Naive B cell (primary cell): ENCODE measurements at regions not wholly inside any gene's neighbourhood (a gene's known extent, or its start where the extent isn't known, plus 50 kb on each side); places are given as distances from the start of the nearest gene placed in this dataset.
"Not testable (repeated sequence)": the region's sequence is repeated elsewhere in the genome, so short reads cannot be mapped to it uniquely, and the experiment has no call there.

Source experiments
- ATAC-seq, 2 donors: fragments of 150-1000 bp; cut with Tn5 transposase; 2 replicates each; pipeline ENCODE4 v1.10.0; 2021; ENCODE audit warnings: low read depth in 2 of 2, mild to moderate bottlenecking in 2 of 2, moderate library complexity in 2 of 2
- DNase-seq: peaks from one replicate; pipeline ENCODE4 v3.0.0; 2022
- H3K27ac Mint-ChIP-seq, 6 donors: one replicate each; pipeline ENCODE4 v1.8.0; 2020 to 2022; ENCODE audit warnings: mild to moderate bottlenecking in 6 of 6, mixed read lengths in 6 of 6, moderate library complexity in 5 of 6, inconsistent platforms in 2 of 6
- H3K27me3 Mint-ChIP-seq, 3 donors: one replicate each; pipeline ENCODE4 v1.8.0; 2021 to 2022; ENCODE audit warnings: mixed read lengths in 3 of 3, mild to moderate bottlenecking in 1 of 3
- H3K36me3 Mint-ChIP-seq, 2 donors: one replicate each; pipeline ENCODE4 v1.8.0; 2020 to 2022; ENCODE audit warnings: mixed read lengths in 2 of 2, inconsistent platforms in 1 of 2, mild to moderate bottlenecking in 1 of 2
- H3K4me1 Mint-ChIP-seq, 3 donors: one replicate each; pipeline ENCODE4 v1.8.0; 2020 to 2022; ENCODE audit warnings: mixed read lengths in 3 of 3, inconsistent platforms in 1 of 3, mild to moderate bottlenecking in 1 of 3, moderate library complexity in 1 of 3
- H3K4me3 Mint-ChIP-seq, 8 donors: one replicate each; pipeline ENCODE4 v1.8.0; 2020 to 2022; ENCODE audit warnings: mild to moderate bottlenecking in 8 of 8, mixed read lengths in 8 of 8, moderate library complexity in 8 of 8, inconsistent platforms in 2 of 8
- H3K9me3 Mint-ChIP-seq, 7 donors: one replicate each; pipeline ENCODE4 v1.8.0; 2020 to 2022; ENCODE audit warnings: mixed read lengths in 7 of 7, mild to moderate bottlenecking in 5 of 7, inconsistent platforms in 2 of 7, moderate library complexity in 1 of 7

- Mint-ChIP-seq H3K4me3 (no peak overlapping the region), H3K27me3 (no peaks in the 10 kb centered on the region)
- DNase-seq, result no peak
Observed at GRCh38 chr11:23206741-23207336, 346.6 kb upstream of the CCDC179 start.

GRCh38 chr11:23211221-23211620, 350.9 kb upstream of the CCDC179 start:
- no peak overlapping the region for H3K4me3 Mint-ChIP-seq
- H3K36me3 Mint-ChIP-seq, result no peaks in the 10 kb centered on the region
- no peaks in the 10 kb centered on the region for H3K27me3 Mint-ChIP-seq
- DNase-seq (no peak), ATAC-seq (no peak)
- peaks cover 0 to 7% (median 0%) of the 10 kb centered on the region in 7 donors for H3K9me3 Mint-ChIP-seq
- H3K27ac Mint-ChIP-seq, result no peak overlapping the region
- H3K4me1 Mint-ChIP-seq, result no peaks in the 10 kb centered on the region

More at GRCh38 chr11:23206741-23207336, 346.6 kb upstream of the CCDC179 start:
- no peaks in the 10 kb centered on the region for H3K4me1 Mint-ChIP-seq
- peak overlapping the region in 1 of 6 donors; percentile 17 for H3K27ac Mint-ChIP-seq
- H3K9me3 Mint-ChIP-seq, result peaks cover 3 to 12% (median 7%) of the 10 kb centered on the region in 7 donors
- no peak for ATAC-seq
- H3K36me3 Mint-ChIP-seq, result no peaks in the 10 kb centered on the region

- Mint-ChIP-seq H3K9me3 (peaks cover 0 to 11% (median 4%) of the 10 kb centered on the region in 7 donors), H3K27me3 (no peaks in the 10 kb centered on the region), H3K4me3 (no peak overlapping the region), H3K4me1 (no peaks in the 10 kb centered on the region), H3K36me3 (no peaks in the 10 kb centered on the region), H3K27ac (no peak overlapping the region)
- ATAC-seq (no peak), DNase-seq (no peak)
Observed at GRCh38 chr11:23212807-23213206, 352.5 kb upstream of the CCDC179 start.

- no peak overlapping the region for H3K27ac Mint-ChIP-seq
- H3K36me3 Mint-ChIP-seq, result no peaks in the 10 kb centered on the region
- H3K9me3 Mint-ChIP-seq, result peaks cover 0 to 20% (median 12%) of the 10 kb centered on the region in 7 donors
- H3K4me1 Mint-ChIP-seq, result no peaks in the 10 kb centered on the region
- ATAC-seq (no peak), DNase-seq (no peak)
- H3K27me3 Mint-ChIP-seq, result no peaks in the 10 kb centered on the region
- no peak overlapping the region for H3K4me3 Mint-ChIP-seq
Observed at GRCh38 chr11:23217072-23217471, 356.8 kb upstream of the CCDC179 start.

- ATAC-seq, H3K27me3 Mint-ChIP-seq, H3K4me3 Mint-ChIP-seq, DNase-seq, H3K36me3 Mint-ChIP-seq, H3K4me1 Mint-ChIP-seq, H3K27ac Mint-ChIP-seq: not testable (repeated sequence)
- H3K9me3 Mint-ChIP-seq, result peaks cover 0 to 20% (median 11%) of the 10 kb centered on the region in 7 donors
Observed at GRCh38 chr11:23220086-23220485, 359.8 kb upstream of the CCDC179 start.

GRCh38 chr11:23221366-23221765, 361.1 kb upstream of the CCDC179 start:
- Mint-ChIP-seq H3K27me3 (no peaks in the 10 kb centered on the region), H3K4me3 (no peak overlapping the region), H3K4me1 (no peaks in the 10 kb centered on the region), H3K36me3 (no peaks in the 10 kb centered on the region), H3K27ac (no peak overlapping the region), H3K9me3 (peaks cover 0 to 19% (median 11%) of the 10 kb centered on the region in 7 donors)
- ATAC-seq (no peak), DNase-seq (no peak)

- DNase-seq (no peak), ATAC-seq (no peak)
- Mint-ChIP-seq H3K9me3 (no peaks in the 10 kb centered on the region), H3K4me3 (no peak overlapping the region), H3K27ac (no peak overlapping the region), H3K27me3 (no peaks in the 10 kb centered on the region), H3K36me3 (no peaks in the 10 kb centered on the region), H3K4me1 (no peaks in the 10 kb centered on the region)
Observed at GRCh38 chr11:23226331-23227077, 366.2 kb upstream of the CCDC179 start.

GRCh38 chr11:23227078-23227445, 366.8 kb upstream of the CCDC179 start:
- no peaks in the 10 kb centered on the region for H3K9me3 Mint-ChIP-seq
- H3K27me3 Mint-ChIP-seq, result no peaks in the 10 kb centered on the region
- DNase-seq (no peak), ATAC-seq (no peak)
- H3K4me1 Mint-ChIP-seq, result no peaks in the 10 kb centered on the region
- H3K4me3 Mint-ChIP-seq, result no peak overlapping the region
- H3K27ac Mint-ChIP-seq, result no peak overlapping the region
- H3K36me3 Mint-ChIP-seq, result no peaks in the 10 kb centered on the region

- H3K9me3 Mint-ChIP-seq, result peaks cover 0 to 4% (median 0%) of the 10 kb centered on the region in 7 donors
- H3K4me1 Mint-ChIP-seq, result no peaks in the 10 kb centered on the region
- no peaks in the 10 kb centered on the region for H3K36me3 Mint-ChIP-seq
- DNase-seq, result no peak
- H3K27ac Mint-ChIP-seq, result no peak overlapping the region
- H3K27me3 Mint-ChIP-seq, result no peaks in the 10 kb centered on the region
- no peak overlapping the region for H3K4me3 Mint-ChIP-seq
- ATAC-seq, result no peak
Observed at GRCh38 chr11:23232652-23233051, 372.4 kb upstream of the CCDC179 start.

GRCh38 chr11:23233075-23233474, 372.8 kb upstream of the CCDC179 start:
- no peak for ATAC-seq
- Mint-ChIP-seq H3K36me3 (no peaks in the 10 kb centered on the region), H3K4me3 (no peak overlapping the region), H3K27ac (no peak overlapping the region), H3K9me3 (peaks cover 0 to 4% (median 0%) of the 10 kb centered on the region in 7 donors), H3K27me3 (no peaks in the 10 kb centered on the region), H3K4me1 (no peaks in the 10 kb centered on the region)
- DNase-seq, result no peak

- Mint-ChIP-seq H3K4me1 (no peaks in the 10 kb centered on the region), H3K9me3 (peaks cover 0 to 4% (median 0%) of the 10 kb centered on the region in 7 donors), H3K27me3 (no peaks in the 10 kb centered on the region), H3K27ac (no peak overlapping the region), H3K4me3 (no peak overlapping the region), H3K36me3 (no peaks in the 10 kb centered on the region)
- no peak for ATAC-seq
- DNase-seq, result no peak
Observed at GRCh38 chr11:23236826-23237555, 376.7 kb upstream of the CCDC179 start.

GRCh38 chr11:23252426-23252825, 392.2 kb upstream of the CCDC179 start:
- no peaks in the 10 kb centered on the region for H3K9me3 Mint-ChIP-seq
- H3K36me3 Mint-ChIP-seq, result no peaks in the 10 kb centered on the region
- H3K4me3 Mint-ChIP-seq, result no peak overlapping the region
- H3K27me3 Mint-ChIP-seq, result no peaks in the 10 kb centered on the region
- H3K27ac Mint-ChIP-seq, result no peak overlapping the region
- ATAC-seq, result no peak
- H3K4me1 Mint-ChIP-seq, result no peaks in the 10 kb centered on the region
- DNase-seq, result no peak

- H3K4me3 Mint-ChIP-seq, result no peak overlapping the region
- peak overlapping the region in 1 of 6 donors; percentile 66 for H3K27ac Mint-ChIP-seq
- H3K9me3 Mint-ChIP-seq, result peaks cover 0 to 2% (median 0%) of the 10 kb centered on the region in 7 donors
Observed at GRCh38 chr11:23257088-23257487, 396.8 kb upstream of the CCDC179 start.

GRCh38 chr11:23257556-23257955, 397.3 kb upstream of the CCDC179 start:
- Mint-ChIP-seq H3K9me3 (peaks cover 0 to 5% (median 0%) of the 10 kb centered on the region in 7 donors), H3K4me1 (no peaks in the 10 kb centered on the region), H3K27ac (no peak overlapping the region), H3K27me3 (no peaks in the 10 kb centered on the region), H3K36me3 (no peaks in the 10 kb centered on the region), H3K4me3 (no peak overlapping the region)
- ATAC-seq, result no peak
- no peak for DNase-seq

More at GRCh38 chr11:23257088-23257487, 396.8 kb upstream of the CCDC179 start:
- Mint-ChIP-seq H3K36me3 (no peaks in the 10 kb centered on the region), H3K27me3 (no peaks in the 10 kb centered on the region), H3K4me1 (no peaks in the 10 kb centered on the region)
- ATAC-seq (no peak), DNase-seq (no peak)
